HG03025 (cell line): ENCODE measurements at regions not wholly inside any gene's neighbourhood (a gene's known extent, or its start where the extent isn't known, plus 50 kb on each side); places are given as distances from the start of the nearest gene placed in this dataset.
"Not testable (repeated sequence)": the region's sequence is repeated elsewhere in the genome, so short reads cannot be mapped to it uniquely, and the experiment has no call there.

Source experiments
- ATAC-seq: cut with Tn5 transposase; IDR thresholded peaks from one replicate; pipeline ENCODE4 v1.9.1; 2021; ENCODE audit warnings: mild to moderate bottlenecking, moderate library complexity; ENCODE audit not compliant: unreplicated experiment, low FRiP score

- no peak for ATAC-seq
These were observed 313.0 kb upstream of the ZNF608 start for GRCh38 chr5:125059255-125060002.

GRCh38 chr5:125061726-125062125 lies 315.3 kb upstream of the ZNF608 start:
- no peak for ATAC-seq

- no peak for ATAC-seq
These were observed 318.4 kb upstream of the ZNF608 start for GRCh38 chr5:125064621-125065438.

GRCh38 chr5:125065741-125066140 lies 319.3 kb upstream of the ZNF608 start:
- ATAC-seq: no peak

- no peak for ATAC-seq
These were observed 324.5 kb upstream of the ZNF608 start for GRCh38 chr5:125070961-125071360.

- no peak for ATAC-seq
These were observed 326.7 kb upstream of the ZNF608 start for GRCh38 chr5:125073090-125073489.

- no peak for ATAC-seq
These were observed 329.1 kb upstream of the ZNF608 start for GRCh38 chr5:125075567-125075966.

- not testable (repeated sequence) for ATAC-seq
These were observed 332.6 kb upstream of the ZNF608 start for GRCh38 chr5:125079028-125079427.

GRCh38 chr5:125081101-125081500 lies 334.7 kb upstream of the ZNF608 start:
- ATAC-seq: no peak

- ATAC-seq: no peak
These were observed 337.5 kb upstream of the ZNF608 start for GRCh38 chr5:125083981-125084380.

GRCh38 chr5:125085797-125086505 lies 339.5 kb upstream of the ZNF608 start:
- no peak for ATAC-seq

- no peak for ATAC-seq
These were observed 342.2 kb upstream of the ZNF608 start for GRCh38 chr5:125088522-125089105.

- not testable (repeated sequence) for ATAC-seq
These were observed 345.7 kb upstream of the ZNF608 start for GRCh38 chr5:125092138-125092537.

GRCh38 chr5:125093776-125094175 lies 347.3 kb upstream of the ZNF608 start:
- no peak for ATAC-seq

GRCh38 chr5:125100342-125100741 lies 353.9 kb upstream of the ZNF608 start:
- ATAC-seq: no peak

GRCh38 chr5:125100951-125101350 lies 354.5 kb upstream of the ZNF608 start:
- no peak for ATAC-seq

- ATAC-seq: no peak
These were observed 357.0 kb upstream of the ZNF608 start for GRCh38 chr5:125103459-125103858.

GRCh38 chr5:125106271-125106670 lies 359.8 kb upstream of the ZNF608 start:
- ATAC-seq: no peak

- ATAC-seq: no peak
These were observed 360.4 kb upstream of the ZNF608 start for GRCh38 chr5:125106881-125107280.

- ATAC-seq: no peak
These were observed 362.9 kb upstream of the ZNF608 start for GRCh38 chr5:125109293-125109692.

- no peak for ATAC-seq
These were observed 363.4 kb upstream of the ZNF608 start for GRCh38 chr5:125109816-125110215.
